ENCODE measurements at regions not wholly inside any gene's neighbourhood (a gene's known extent, or its start where the extent isn't known, plus 50 kb on each side); places are given as distances from the start of the nearest gene placed in this dataset.
"Not testable (repeated sequence)": the region's sequence is repeated elsewhere in the genome, so short reads cannot be mapped to it uniquely, and the experiment has no call there.

- BruUV-seq (replicated peaks); H3K27ac ChIP-seq (ENCODE audit: low read length); H3K4me1 ChIP-seq (ENCODE audit: control insufficient read depth, insufficient read depth, low read length); ATAC-seq; H3K27me3 ChIP-seq (ENCODE audit: control insufficient read depth, insufficient read depth, low read length); DNase-seq (ENCODE audit: low read depth, low spot score); H3K36me3 ChIP-seq (ENCODE audit: control insufficient read depth, insufficient read depth, low read length); CTCF ChIA-PET; H3K4me3 ChIP-seq (ENCODE audit: low read depth in 2 of 2, low read length in 2 of 2); POLR2A ChIA-PET; H3K9me3 ChIP-seq (ENCODE audit: control insufficient read depth, insufficient read depth, low read depth, low read length); intact Hi-C loops (cut with micrococcal nuclease; ENCODE audit: unreplicated experiment); in situ Hi-C loops (cut with HindIII; ENCODE audit: low pct_unique_long_range_greater_than_20kb, low sequenced_read_pairs): not testable (repeated sequence)
These were observed 236.4 kb upstream of the NUPR2 start for GRCh38 chr7:56352576-56352975.

GRCh38 chr7:56351181-56351580, 235.0 kb upstream of the NUPR2 start:
- H3K36me3 ChIP-seq (ENCODE audit: control insufficient read depth, insufficient read depth, low read length); H3K27me3 ChIP-seq (ENCODE audit: control insufficient read depth, insufficient read depth, low read length); in situ Hi-C loops (cut with HindIII; ENCODE audit: low pct_unique_long_range_greater_than_20kb, low sequenced_read_pairs); POLR2A ChIA-PET; DNase-seq (ENCODE audit: low read depth, low spot score); intact Hi-C loops (cut with micrococcal nuclease; ENCODE audit: unreplicated experiment); H3K9me3 ChIP-seq (ENCODE audit: control insufficient read depth, insufficient read depth, low read depth, low read length); H3K27ac ChIP-seq (ENCODE audit: low read length); H3K4me1 ChIP-seq (ENCODE audit: control insufficient read depth, insufficient read depth, low read length); CTCF ChIA-PET; BruUV-seq (replicated peaks); ATAC-seq; H3K4me3 ChIP-seq (ENCODE audit: low read depth in 2 of 2, low read length in 2 of 2): not testable (repeated sequence)

- H3K4me1 ChIP-seq (ENCODE audit: control insufficient read depth, insufficient read depth, low read length); POLR2A ChIA-PET; BruUV-seq (replicated peaks); DNase-seq (ENCODE audit: low read depth, low spot score); H3K27me3 ChIP-seq (ENCODE audit: control insufficient read depth, insufficient read depth, low read length); in situ Hi-C loops (cut with HindIII; ENCODE audit: low pct_unique_long_range_greater_than_20kb, low sequenced_read_pairs); H3K4me3 ChIP-seq (ENCODE audit: low read depth in 2 of 2, low read length in 2 of 2); H3K27ac ChIP-seq (ENCODE audit: low read length); ATAC-seq; CTCF ChIA-PET; intact Hi-C loops (cut with micrococcal nuclease; ENCODE audit: unreplicated experiment); H3K9me3 ChIP-seq (ENCODE audit: control insufficient read depth, insufficient read depth, low read depth, low read length); H3K36me3 ChIP-seq (ENCODE audit: control insufficient read depth, insufficient read depth, low read length): not testable (repeated sequence)
These were observed 232.1 kb upstream of the NUPR2 start for GRCh38 chr7:56348311-56348710.

- intact Hi-C loops (cut with micrococcal nuclease; ENCODE audit: unreplicated experiment): not testable (repeated sequence)
- peak; percentile 30 for DNase-seq (ENCODE audit: low read depth, low spot score)
These were observed 212.1 kb upstream of the NUPR2 start for GRCh38 chr7:56328327-56328726.

GRCh38 chr7:56290548-56290947, 174.3 kb upstream of the NUPR2 start:
- no peak overlapping the region for H3K4me3 ChIP-seq (ENCODE audit: low read depth in 2 of 2, low read length in 2 of 2)
- no peaks in the 10 kb centered on the region for H3K27me3 ChIP-seq (ENCODE audit: control insufficient read depth, insufficient read depth, low read length)
- H3K36me3 ChIP-seq (ENCODE audit: control insufficient read depth, insufficient read depth, low read length): no peaks in the 10 kb centered on the region
- no peak for TF ChIP-seq SIN3A (IDR thresholded peaks at IDR 0.05; ENCODE audit: borderline replicate concordance, insufficient read depth, low read depth, low read length)
- intact Hi-C loops (cut with micrococcal nuclease; ENCODE audit: unreplicated experiment) (no loop called here), in situ Hi-C loops (cut with HindIII; ENCODE audit: low pct_unique_long_range_greater_than_20kb, low sequenced_read_pairs) (no loop called here)
- no peak for ATAC-seq
- H3K4me1 ChIP-seq (ENCODE audit: control insufficient read depth, insufficient read depth, low read length): no peaks in the 10 kb centered on the region
- CTCF ChIA-PET: no interaction called here
- H3K9me3 ChIP-seq (ENCODE audit: control insufficient read depth, insufficient read depth, low read depth, low read length): no peaks in the 10 kb centered on the region
- BruUV-seq (replicated peaks): no TSS peak
- no peak overlapping the region for H3K27ac ChIP-seq (ENCODE audit: low read length)
- POLR2A ChIA-PET: no interaction called here
- no peak for DNase-seq (ENCODE audit: low read depth, low spot score)

More at GRCh38 chr7:56328327-56328726, 212.1 kb upstream of the NUPR2 start:
- ATAC-seq: peak; percentile 79
- CTCF ChIA-PET; in situ Hi-C loops (cut with HindIII; ENCODE audit: low pct_unique_long_range_greater_than_20kb, low sequenced_read_pairs); H3K36me3 ChIP-seq (ENCODE audit: control insufficient read depth, insufficient read depth, low read length); H3K27ac ChIP-seq (ENCODE audit: low read length); H3K4me3 ChIP-seq (ENCODE audit: low read depth in 2 of 2, low read length in 2 of 2); BruUV-seq (replicated peaks); H3K27me3 ChIP-seq (ENCODE audit: control insufficient read depth, insufficient read depth, low read length); POLR2A ChIA-PET; H3K9me3 ChIP-seq (ENCODE audit: control insufficient read depth, insufficient read depth, low read depth, low read length); H3K4me1 ChIP-seq (ENCODE audit: control insufficient read depth, insufficient read depth, low read length): not testable (repeated sequence)
